MV-4-11 (cell line): ENCODE measurements at regions not wholly inside any gene's neighbourhood (a gene's known extent, or its start where the extent isn't known, plus 50 kb on each side); places are given as distances from the start of the nearest gene placed in this dataset.
"Not testable (repeated sequence)": the region's sequence is repeated elsewhere in the genome, so short reads cannot be mapped to it uniquely, and the experiment has no call there.

Source experiments
- DNase-seq: peaks from one replicate; lab custom pipeline; 2025; lab: John Stamatoyannopoulos, UW

GRCh38 chr7:69198250-69198649 lies 400.0 kb upstream of the AUTS2 start:
- no peak for DNase-seq

- DNase-seq, result peak; percentile 95
These were observed 399.2 kb upstream of the AUTS2 start for GRCh38 chr7:69199041-69199440.

GRCh38 chr7:69199661-69200060 lies 398.6 kb upstream of the AUTS2 start:
- DNase-seq, result no peak

- no peak for DNase-seq
These were observed 394.4 kb upstream of the AUTS2 start for GRCh38 chr7:69203871-69204270.

GRCh38 chr7:69204943-69205342 lies 393.3 kb upstream of the AUTS2 start:
- no peak for DNase-seq

GRCh38 chr7:69205581-69205980 lies 392.7 kb upstream of the AUTS2 start:
- DNase-seq, result no peak

GRCh38 chr7:69208276-69208675 lies 390.0 kb upstream of the AUTS2 start:
- DNase-seq, result peak; percentile 74

GRCh38 chr7:69208848-69209247 lies 389.4 kb upstream of the AUTS2 start:
- DNase-seq, result peak; percentile 94

- DNase-seq, result no peak
These were observed 386.9 kb upstream of the AUTS2 start for GRCh38 chr7:69211336-69211735.

GRCh38 chr7:69211739-69212138 lies 386.5 kb upstream of the AUTS2 start:
- DNase-seq, result no peak

- DNase-seq, result no peak
These were observed 384.4 kb upstream of the AUTS2 start for GRCh38 chr7:69213878-69214277.

- DNase-seq, result not testable (repeated sequence)
These were observed 382.8 kb upstream of the AUTS2 start for GRCh38 chr7:69215516-69215915.

- no peak for DNase-seq
These were observed 380.5 kb upstream of the AUTS2 start for GRCh38 chr7:69217516-69218350.

- no peak for DNase-seq
These were observed 379.7 kb upstream of the AUTS2 start for GRCh38 chr7:69218576-69218975.

GRCh38 chr7:69219381-69219780 lies 378.9 kb upstream of the AUTS2 start:
- DNase-seq, result no peak

GRCh38 chr7:69225259-69225943 lies 372.9 kb upstream of the AUTS2 start:
- DNase-seq, result no peak

- DNase-seq, result no peak
These were observed 370.0 kb upstream of the AUTS2 start for GRCh38 chr7:69228212-69228811.

GRCh38 chr7:69232445-69233376 lies 365.6 kb upstream of the AUTS2 start:
- no peak for DNase-seq

GRCh38 chr7:69237541-69237940 lies 360.7 kb upstream of the AUTS2 start:
- DNase-seq, result no peak

- no peak for DNase-seq
These were observed 355.3 kb upstream of the AUTS2 start for GRCh38 chr7:69243016-69243415.

GRCh38 chr7:69244701-69245100 lies 353.6 kb upstream of the AUTS2 start:
- DNase-seq, result no peak

- DNase-seq, result peak; percentile 23
These were observed 352.6 kb upstream of the AUTS2 start for GRCh38 chr7:69245646-69246045.
